ENCODE measurements at regions not wholly inside any gene's neighbourhood (a gene's known extent, or its start where the extent isn't known, plus 50 kb on each side); places are given as distances from the start of the nearest gene placed in this dataset.

- no peak for TF ChIP-seq CTCF (IDR thresholded peaks at IDR 0.05; ENCODE audit: borderline replicate concordance, extremely low read depth, low read length, poor library complexity, severe bottlenecking)
- no peak for TF ChIP-seq EZH2 (IDR thresholded peaks at IDR 0.05; ENCODE audit: borderline replicate concordance, low read depth, low read length, severe bottlenecking)
These were observed 111.0 kb upstream of the GPC1 start for GRCh38 chr2:240324312-240325015.
